HG02610 (cell line): ENCODE measurements at regions not wholly inside any gene's neighbourhood (a gene's known extent, or its start where the extent isn't known, plus 50 kb on each side); places are given as distances from the start of the nearest gene placed in this dataset.

Source experiments
- ATAC-seq: cut with Tn5 transposase; IDR thresholded peaks from one replicate; pipeline ENCODE4 v1.9.1; 2021; ENCODE audit warnings: mild to moderate bottlenecking, moderate library complexity; ENCODE audit not compliant: unreplicated experiment

DNA sequence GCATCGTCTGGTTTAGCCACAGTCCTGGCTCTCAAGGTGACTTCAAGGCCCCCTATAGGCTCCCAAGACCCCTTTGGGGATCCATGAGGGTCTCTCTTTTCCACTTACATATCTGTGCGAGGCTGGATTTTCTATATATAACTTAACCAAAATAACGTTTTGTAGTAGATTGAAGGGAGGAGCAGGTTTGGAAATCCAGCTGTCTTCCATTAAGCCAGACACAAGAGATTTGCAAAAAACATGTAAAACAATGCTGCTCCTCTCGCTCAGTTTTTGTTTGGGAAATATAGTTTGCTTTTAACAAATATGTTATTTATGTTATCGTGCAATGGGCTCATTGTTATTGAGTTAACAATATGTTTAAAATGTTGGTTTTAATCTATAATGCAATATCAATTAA is 811.2 kb downstream of the TYW1 start:
- ATAC-seq = no peak

DNA sequence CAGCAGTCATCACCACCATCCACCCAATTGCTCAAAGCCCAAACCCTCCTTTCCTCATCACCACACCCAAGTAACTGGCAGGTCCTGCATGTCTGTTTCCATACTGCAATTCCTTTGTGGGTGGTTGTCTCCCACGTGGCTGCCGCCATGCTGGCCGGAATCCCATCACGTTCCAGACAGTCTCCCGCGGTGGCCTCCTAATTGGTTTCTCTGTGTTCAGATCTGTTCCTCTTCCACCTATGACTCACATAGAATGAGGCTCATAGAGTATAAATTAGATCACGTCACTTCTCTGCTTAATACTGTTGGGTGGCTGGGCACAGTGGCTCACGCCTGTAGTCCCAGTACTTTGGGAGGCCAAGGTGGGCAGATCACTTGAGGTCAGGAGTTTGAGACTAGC is 813.0 kb downstream of the TYW1 start:
- ATAC-seq = no peak

DNA sequence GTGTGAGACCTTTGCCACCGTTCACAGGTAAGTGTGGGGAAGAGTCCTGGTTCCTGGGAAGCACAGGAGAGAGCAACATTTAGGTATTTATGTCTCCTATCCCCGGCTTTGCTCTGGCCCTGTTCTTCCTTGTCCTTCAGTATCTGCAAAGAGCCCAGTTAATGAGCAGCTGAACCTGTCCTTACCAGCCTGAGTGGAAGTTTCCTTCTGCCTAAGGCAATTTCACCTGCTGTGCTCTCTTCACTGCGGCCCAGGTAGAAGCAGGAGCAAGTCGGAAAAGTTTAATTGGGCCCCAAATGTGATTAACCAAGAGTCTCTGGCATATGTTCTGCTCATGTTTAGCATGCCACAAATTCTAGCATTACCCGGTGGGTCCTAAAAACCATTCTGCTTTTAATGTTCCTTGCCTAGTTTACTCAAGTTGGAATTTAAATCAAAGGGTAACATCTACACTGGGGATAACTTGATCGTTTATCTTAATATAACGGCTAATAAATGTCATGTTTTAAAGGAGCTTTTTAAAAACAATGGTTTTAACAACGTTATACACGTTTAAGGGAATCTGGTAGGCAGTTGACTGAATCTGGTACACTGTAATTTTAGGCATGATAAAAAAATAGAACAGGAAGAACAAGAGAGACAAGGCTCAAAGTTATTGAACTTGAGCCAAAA is 817.1 kb downstream of the TYW1 start:
- ATAC-seq = no peak

- ATAC-seq = no peak
Measured at GRCh38 chr7:67817481-67817880, 820.8 kb downstream of the TYW1 start.

- ATAC-seq = no peak
Measured at GRCh38 chr7:67821116-67821515, 824.5 kb downstream of the TYW1 start.

- ATAC-seq = no peak
Measured at GRCh38 chr7:67823345-67823744, 826.7 kb downstream of the TYW1 start.

- no peak for ATAC-seq
Measured at GRCh38 chr7:67825356-67825755, 828.7 kb downstream of the TYW1 start.

DNA sequence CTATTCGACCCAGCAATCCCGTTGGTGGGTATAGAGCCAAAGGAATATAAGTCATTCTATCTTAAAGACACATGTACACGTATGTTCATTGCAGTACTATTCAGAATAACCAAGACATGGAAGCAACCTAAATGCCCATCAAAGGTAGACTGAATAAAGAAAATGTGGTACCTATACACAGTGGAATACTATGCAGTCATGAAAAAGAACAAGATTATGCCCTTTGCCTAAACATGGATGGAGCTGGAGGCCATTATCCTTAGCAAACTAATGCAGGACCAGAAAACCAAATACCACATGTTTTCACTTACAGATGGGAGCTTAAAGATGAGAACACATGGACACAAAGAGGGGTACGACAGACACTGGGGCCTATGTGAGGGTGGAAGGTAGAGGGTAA is 845.3 kb downstream of the TYW1 start:
- ATAC-seq = no peak

- ATAC-seq = no peak
Measured at GRCh38 chr7:67842571-67842970, 845.9 kb downstream of the TYW1 start.

GRCh38 chr7:67843001-67843565 is 846.5 kb downstream of the TYW1 start:
- ATAC-seq = no peak

GRCh38 chr7:67843615-67844014 is 847.0 kb downstream of the TYW1 start:
- no peak for ATAC-seq

DNA sequence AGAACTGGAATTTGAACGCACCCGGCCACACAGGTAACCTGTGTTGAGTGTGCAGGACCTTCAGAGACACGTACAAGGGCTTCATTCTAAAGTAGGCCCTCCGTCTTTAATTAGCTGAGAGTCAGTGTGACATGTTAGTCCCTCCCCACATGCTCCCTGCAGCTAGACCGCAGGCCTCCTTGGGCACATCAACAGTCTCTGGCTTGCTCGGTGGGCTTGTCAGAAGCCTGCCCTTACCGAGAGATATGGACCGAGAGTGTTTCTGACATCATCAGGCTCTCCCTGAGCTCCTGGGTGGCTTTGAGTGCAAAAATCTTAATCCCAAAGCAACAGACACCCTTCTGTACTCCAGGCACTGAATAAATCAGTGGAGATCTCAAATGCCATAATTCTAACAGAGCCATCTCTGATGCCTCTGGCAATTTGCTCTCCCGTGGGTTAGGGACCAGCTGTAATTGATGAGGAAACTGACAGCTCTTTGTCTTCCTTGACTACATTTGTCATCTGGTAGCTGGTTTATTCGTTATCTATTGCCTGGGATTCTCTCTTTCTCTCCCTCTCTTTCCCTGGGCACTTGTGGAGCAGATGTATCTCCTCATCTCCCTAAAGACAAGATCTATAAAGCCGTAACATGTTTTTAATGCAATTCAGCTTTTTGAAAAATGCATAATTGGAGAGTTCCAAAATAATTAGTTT is 850.6 kb downstream of the TYW1 start:
- no peak for ATAC-seq

DNA sequence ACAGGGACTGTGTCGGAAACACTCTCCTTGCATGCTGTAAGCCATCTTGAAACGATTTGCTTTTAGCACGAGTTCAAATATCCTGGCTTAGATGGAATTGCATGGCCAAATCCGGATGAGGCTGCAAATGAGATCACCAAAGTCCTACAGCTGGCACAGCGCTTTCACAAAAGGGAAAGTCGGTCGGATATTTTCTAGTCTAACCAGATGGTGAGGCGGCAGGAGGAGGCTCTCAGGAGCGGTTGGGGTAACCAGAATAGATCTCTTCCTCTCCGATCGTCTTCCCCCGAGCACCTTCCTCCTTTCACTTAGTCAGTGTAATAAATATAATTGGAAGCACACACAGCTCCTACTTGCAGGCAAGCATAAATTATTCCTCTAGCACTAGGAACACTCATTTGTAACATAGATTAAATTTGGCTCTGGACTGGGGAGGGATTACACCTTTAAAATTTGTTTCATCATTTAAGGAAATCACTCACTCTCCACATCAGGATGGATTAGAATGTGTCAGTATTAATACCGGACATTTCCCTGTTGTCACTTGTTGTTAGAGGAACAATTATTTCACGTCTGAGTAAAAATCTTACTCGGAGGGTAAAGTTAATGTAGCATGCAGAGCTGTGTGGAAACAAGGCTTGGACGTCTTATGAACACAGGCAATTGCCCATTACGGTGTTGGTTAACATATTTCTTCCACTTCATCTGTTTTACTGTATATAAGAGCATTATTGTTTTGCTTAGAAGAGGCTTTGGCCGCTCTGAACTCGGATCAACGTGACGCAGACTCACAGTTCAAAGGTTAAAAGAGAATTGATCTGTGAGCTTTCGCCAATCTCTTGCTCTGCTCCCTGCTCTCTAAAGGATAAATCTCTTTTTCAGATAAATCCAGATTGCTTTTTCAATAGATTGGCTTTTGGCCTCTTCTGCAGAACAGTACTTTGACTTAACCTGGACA is 857.9 kb downstream of the TYW1 start:
- ATAC-seq = no peak

- no peak for ATAC-seq
Measured at GRCh38 chr7:67855322-67855721, 858.7 kb downstream of the TYW1 start.

- ATAC-seq = no peak
Measured at GRCh38 chr7:67856046-67856445, 859.4 kb downstream of the TYW1 start.

DNA sequence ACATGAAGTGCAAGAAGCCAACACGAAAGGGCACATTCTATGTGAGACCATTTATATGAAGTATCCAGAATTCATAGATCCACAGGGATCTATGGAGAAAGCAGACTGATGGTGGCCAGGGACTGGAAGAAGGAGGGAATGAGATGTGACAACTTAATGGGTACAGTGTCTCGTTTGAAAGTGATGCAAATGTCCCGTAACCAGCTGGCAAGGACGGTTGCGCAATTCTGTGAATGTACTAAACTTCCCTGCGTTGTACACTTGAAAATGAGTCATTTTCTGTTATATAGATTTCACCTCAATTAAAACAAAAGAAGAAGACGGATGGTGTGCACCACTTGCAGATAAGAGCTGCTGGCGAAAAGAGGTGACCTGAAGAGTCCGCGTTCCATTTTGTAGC is 861.1 kb downstream of the TYW1 start:
- ATAC-seq = no peak

GRCh38 chr7:67858931-67859330 is 862.3 kb downstream of the TYW1 start:
- no peak for ATAC-seq

- ATAC-seq = no peak
Measured at GRCh38 chr7:67863911-67864310, 867.3 kb downstream of the TYW1 start.

DNA sequence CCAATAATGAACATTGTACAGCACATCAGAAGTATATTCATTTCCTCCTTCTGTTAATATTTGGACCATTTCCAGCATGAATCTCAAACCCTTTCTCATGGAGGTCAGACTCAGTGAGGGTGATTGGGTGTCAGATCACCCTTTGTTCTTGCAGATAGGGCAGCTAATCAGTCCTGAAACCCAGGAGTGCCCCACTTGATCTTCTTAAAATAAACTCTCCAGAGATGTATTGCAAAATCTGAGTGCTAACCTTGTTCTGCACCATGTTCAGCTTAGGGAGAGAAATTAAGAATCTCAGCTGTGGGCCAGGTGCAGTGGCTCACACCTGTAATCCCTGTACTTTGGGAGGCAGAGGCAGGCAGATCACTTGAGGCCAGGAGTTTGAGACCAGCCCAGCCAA is 869.4 kb downstream of the TYW1 start:
- no peak for ATAC-seq

DNA sequence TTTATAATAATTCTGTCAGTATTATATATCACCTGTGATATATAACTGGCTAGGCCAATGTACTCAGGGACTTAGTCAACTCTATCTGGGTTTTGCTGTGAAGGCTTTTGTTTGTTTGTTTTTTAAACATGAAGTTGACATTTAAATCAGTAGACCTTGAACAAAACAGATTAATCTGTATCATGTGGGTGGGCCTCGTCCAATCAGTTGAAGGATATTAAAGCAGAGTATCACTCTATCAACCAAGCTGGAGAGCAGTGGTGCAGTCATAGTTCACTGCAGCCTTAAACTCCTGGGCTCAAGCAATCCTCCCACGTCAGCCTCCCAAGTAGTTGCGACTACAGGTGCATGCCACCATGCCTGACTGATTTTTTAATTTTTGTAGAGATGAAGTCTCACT is 870.2 kb downstream of the TYW1 start:
- no peak for ATAC-seq

GRCh38 chr7:67870396-67870795 is 873.8 kb downstream of the TYW1 start:
- ATAC-seq = no peak
